ENCODE measurements at regions not wholly inside any gene's neighbourhood (a gene's known extent, or its start where the extent isn't known, plus 50 kb on each side); places are given as distances from the start of the nearest gene placed in this dataset.

DNA sequence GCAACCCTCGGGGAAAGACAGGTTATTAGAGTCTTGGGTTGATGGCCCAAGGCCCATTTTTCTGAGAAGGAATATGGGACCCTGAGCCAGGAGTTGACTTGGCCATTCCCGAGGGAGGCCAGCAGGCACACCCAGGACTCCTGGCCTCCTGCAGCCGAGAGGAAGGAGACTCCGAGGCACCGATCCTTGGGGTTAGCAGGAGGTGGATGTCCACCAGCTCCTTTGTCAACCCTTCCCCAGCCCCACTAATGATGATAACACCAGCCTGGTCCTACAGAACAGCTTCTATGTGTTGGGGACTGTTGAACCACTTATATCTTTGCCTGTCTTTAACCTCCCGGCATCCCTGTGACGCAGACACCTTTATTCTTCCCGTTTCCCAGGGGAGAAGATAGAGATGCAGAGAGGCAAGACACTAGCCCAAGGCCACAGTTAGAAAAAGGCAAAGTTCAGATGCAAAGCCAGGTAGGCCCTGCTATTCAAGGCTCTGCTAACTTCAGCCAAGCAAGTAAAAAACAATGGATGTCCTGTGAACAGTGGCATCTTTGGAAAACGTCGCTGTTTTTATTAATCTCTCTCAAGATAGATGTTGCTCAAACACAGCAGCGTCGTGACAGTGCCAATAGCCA lies 767.3 kb upstream of the TBX3 start:
- peak overlapping the region in 2 of 4 donors; percentile 37 to 53 for H3K4me3 ChIP-seq
- H3K9me3 ChIP-seq: no peaks in the 10 kb centered on the region

DNA sequence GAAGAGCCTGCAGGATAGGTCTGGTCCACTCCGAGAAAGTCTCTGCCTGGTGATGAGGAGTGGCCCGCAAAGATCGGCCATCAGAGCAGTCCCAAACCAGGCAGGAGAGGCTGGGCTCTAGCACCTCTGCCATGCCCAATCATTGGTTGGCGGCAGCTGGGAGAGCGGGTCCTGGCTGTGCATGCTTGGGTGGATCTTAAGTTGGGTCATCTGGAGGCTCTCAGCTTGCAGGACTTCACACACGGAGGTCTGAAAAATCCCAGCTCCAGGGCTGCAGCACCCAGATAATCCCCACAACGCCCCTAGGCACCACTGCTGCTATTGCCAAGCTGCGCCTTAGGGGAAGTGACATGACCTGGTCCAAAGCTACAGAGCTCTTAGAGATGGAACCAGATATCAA lies 766.7 kb upstream of the TBX3 start:
- DNase-seq: no peak
- Histone ChIP-seq H3K27ac (no peak overlapping the region), H3K4me1 (peaks cover 0 to 17% (median 0%) of the 10 kb centered on the region in 4 donors), H3K36me3 (no peaks in the 10 kb centered on the region), H3K4me3 (no peak overlapping the region), H3K9me3 (no peaks in the 10 kb centered on the region), H3K27me3 (no peaks in the 10 kb centered on the region)
- TF ChIP-seq, protein P1, sequence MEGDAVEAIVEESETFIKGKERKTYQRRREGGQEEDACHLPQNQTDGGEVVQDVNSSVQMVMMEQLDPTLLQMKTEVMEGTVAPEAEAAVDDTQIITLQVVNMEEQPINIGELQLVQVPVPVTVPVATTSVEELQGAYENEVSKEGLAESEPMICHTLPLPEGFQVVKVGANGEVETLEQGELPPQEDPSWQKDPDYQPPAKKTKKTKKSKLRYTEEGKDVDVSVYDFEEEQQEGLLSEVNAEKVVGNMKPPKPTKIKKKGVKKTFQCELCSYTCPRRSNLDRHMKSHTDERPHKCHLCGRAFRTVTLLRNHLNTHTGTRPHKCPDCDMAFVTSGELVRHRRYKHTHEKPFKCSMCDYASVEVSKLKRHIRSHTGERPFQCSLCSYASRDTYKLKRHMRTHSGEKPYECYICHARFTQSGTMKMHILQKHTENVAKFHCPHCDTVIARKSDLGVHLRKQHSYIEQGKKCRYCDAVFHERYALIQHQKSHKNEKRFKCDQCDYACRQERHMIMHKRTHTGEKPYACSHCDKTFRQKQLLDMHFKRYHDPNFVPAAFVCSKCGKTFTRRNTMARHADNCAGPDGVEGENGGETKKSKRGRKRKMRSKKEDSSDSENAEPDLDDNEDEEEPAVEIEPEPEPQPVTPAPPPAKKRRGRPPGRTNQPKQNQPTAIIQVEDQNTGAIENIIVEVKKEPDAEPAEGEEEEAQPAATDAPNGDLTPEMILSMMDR (IDR thresholded peaks at IDR 0.05): no peak
- TF ChIP-seq POLR2A (IDR thresholded peaks at IDR 0.05): no peak

More for the DNA sequence above, 767.3 kb upstream of the TBX3 start:
- peak overlapping the region in 2 of 4 donors; percentile 33 to 71 for H3K27ac ChIP-seq
- H3K36me3 ChIP-seq: no peaks in the 10 kb centered on the region
- H3K4me1 ChIP-seq: peaks cover 0 to 17% (median 0%) of the 10 kb centered on the region in 4 donors
- no peak for TF ChIP-seq POLR2A (IDR thresholded peaks at IDR 0.05)
- TF ChIP-seq, protein P1 (IDR thresholded peaks at IDR 0.05): no peak
- H3K27me3 ChIP-seq: no peaks in the 10 kb centered on the region
- no peak for DNase-seq

DNA sequence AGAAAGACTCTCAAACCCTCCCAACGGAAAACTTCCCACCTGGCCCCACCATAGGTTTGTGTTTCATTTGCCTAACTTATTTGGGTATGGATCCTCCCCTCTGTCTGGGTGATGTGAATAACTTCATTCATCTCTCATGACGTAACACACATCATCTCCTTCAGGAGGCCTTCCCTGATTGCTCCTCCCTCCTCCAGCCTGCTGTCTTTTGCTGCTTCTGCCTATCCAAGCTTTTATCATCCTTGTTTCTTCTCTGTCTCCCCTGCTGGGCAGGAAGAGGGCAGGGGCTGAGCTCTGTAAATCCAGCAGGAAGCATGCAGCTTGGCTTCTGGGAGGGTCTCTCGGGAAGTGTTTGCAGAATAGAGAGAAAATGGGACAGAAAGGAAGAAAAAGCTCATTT lies 766.0 kb upstream of the TBX3 start:
- Histone ChIP-seq H3K36me3 (no peaks in the 10 kb centered on the region), H3K9me3 (no peaks in the 10 kb centered on the region), H3K27ac (no peak overlapping the region), H3K4me3 (no peak overlapping the region), H3K4me1 (peaks cover 0 to 17% (median 0%) of the 10 kb centered on the region in 4 donors), H3K27me3 (no peaks in the 10 kb centered on the region)
- DNase-seq: no peak
- TF ChIP-seq POLR2A (IDR thresholded peaks at IDR 0.05): no peak
- TF ChIP-seq, protein P1 (IDR thresholded peaks at IDR 0.05): no peak

DNA sequence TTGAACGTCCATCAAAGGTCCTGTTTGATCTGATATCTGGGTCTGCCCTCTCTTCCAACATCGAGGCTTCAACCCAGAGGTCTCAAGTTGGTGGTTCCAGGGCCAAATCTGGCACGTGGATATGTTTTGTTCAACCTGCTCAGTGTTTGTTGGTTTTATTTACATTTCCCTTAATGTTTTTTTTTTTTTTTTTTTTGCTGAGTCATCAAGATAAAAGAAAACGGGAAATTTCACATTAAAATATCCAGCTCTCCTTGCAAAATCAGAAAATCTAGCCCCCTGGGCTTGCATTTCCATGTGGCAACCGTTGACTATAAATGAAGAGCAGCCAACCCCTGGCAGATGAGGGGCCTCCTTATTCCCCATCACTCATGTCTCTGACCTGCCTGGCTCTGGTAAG lies 765.6 kb upstream of the TBX3 start:
- H3K4me3 ChIP-seq: no peak overlapping the region
- no peaks in the 10 kb centered on the region for H3K9me3 ChIP-seq
- H3K36me3 ChIP-seq: no peaks in the 10 kb centered on the region
- H3K27me3 ChIP-seq: no peaks in the 10 kb centered on the region
- H3K4me1 ChIP-seq: peaks cover 0 to 17% (median 0%) of the 10 kb centered on the region in 4 donors
- DNase-seq: no peak
- no peak for TF ChIP-seq POLR2A (IDR thresholded peaks at IDR 0.05)
- TF ChIP-seq, protein P1 (IDR thresholded peaks at IDR 0.05): no peak
- no peak overlapping the region for H3K27ac ChIP-seq

DNA sequence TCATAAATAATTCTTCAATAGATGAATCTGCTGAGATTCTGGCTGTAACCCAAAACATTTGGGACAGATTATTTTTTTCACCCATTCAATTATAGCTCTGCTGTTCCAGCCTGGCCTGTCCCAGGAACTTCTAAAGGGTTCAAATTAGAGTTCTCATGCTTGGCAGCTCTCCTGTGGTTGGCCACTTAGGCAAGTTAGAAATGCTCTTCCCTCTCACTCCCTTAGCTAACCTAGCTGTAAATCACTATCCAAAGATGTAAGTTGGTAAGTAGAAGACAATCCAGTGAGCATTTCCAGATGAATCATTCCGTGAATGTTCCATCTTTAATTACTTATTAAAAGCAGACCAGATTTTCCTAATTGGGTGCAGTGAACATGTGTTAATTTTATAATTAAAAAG lies 760.4 kb upstream of the TBX3 start:
- H3K27ac ChIP-seq: no peak overlapping the region
- H3K27me3 ChIP-seq: no peaks in the 10 kb centered on the region
- no peak for TF ChIP-seq POLR2A (IDR thresholded peaks at IDR 0.05)
- TF ChIP-seq, protein P1 (IDR thresholded peaks at IDR 0.05): no peak
- H3K9me3 ChIP-seq: no peaks in the 10 kb centered on the region
- no peak overlapping the region for H3K4me3 ChIP-seq
- H3K4me1 ChIP-seq: no peaks in the 10 kb centered on the region
- no peaks in the 10 kb centered on the region for H3K36me3 ChIP-seq
- DNase-seq: no peak

Measured in Peyer's patch (tissue), 4 donors.